NB4 (cell line): ENCODE measurements at regions not wholly inside any gene's neighbourhood (a gene's known extent, or its start where the extent isn't known, plus 50 kb on each side); places are given as distances from the start of the nearest gene placed in this dataset.

Experiments used
- CTCF ChIP-seq: IDR thresholded peaks from one replicate; pipeline ENCODE4 v1.5.1; 2012; ENCODE audit warnings: low read depth, low read length
- MAX ChIP-seq: IDR thresholded peaks from 2 replicates; pipeline ENCODE4 v1.6.1; 2011; ENCODE audit warnings: low read depth, low read length
- MYC ChIP-seq: IDR thresholded peaks from 2 replicates; pipeline ENCODE4 v1.6.1; 2011; ENCODE audit warnings: low read depth, low read length
- POLR2A ChIP-seq: IDR thresholded peaks from 2 replicates; pipeline ENCODE4 v1.6.1; 2011; ENCODE audit warnings: mild to moderate bottlenecking; ENCODE audit not compliant: insufficient read length; ENCODE audit errors: extremely low read depth

- TF ChIP-seq CTCF, result no peak
- TF ChIP-seq POLR2A, result no peak
- TF ChIP-seq MAX, result no peak
- no peak for TF ChIP-seq MYC
Observed at GRCh38 chr1:38451541-38451993, 405.0 kb upstream of the POU3F1 start.
